ENCODE measurements at regions not wholly inside any gene's neighbourhood (a gene's known extent, or its start where the extent isn't known, plus 50 kb on each side); places are given as distances from the start of the nearest gene placed in this dataset.
A peak's percentile ranks its signal among the peaks of the same experiment; 100 is the strongest.

GRCh38 chr3:104031598-104031997 lies 1335.1 kb upstream of the ALCAM start:
- H3K4me3 ChIP-seq (ENCODE audit: extremely low read depth in 1 of 4, insufficient read depth in 2 of 4, low read depth in 3 of 4, low read length in 4 of 4), result no peak overlapping the region
- H2BK120ac ChIP-seq (replicated peaks; ENCODE audit: low read depth, low read length), result no peak overlapping the region
- H2AFZ ChIP-seq (ENCODE audit: low read length), result 0 out of 2 replicates have a peak overlapping the region, but pooled peaks have one; percentile 47
- H3K79me1 ChIP-seq (ENCODE audit: low read depth, low read length), result no peaks in the 10 kb centered on the region
- FAIRE-seq (no peak), DNase-seq (ENCODE audit: low read depth in 1 of 2, low spot score in 2 of 2) (no peak)
- H3K9me3 ChIP-seq (ENCODE audit: insufficient read depth in 2 of 2, low read depth in 1 of 2, low read length in 1 of 2), result no peaks in the 10 kb centered on the region
- H2BK15ac ChIP-seq (ENCODE audit: low read length), result no peak overlapping the region
- no peaks in the 10 kb centered on the region for H3K36me3 ChIP-seq (ENCODE audit: control insufficient read depth in 2 of 4, insufficient read depth in 4 of 4, low read length in 3 of 4)
- H3K4ac ChIP-seq (replicated peaks; ENCODE audit: insufficient read length, low read depth, low read length), result peak overlapping the region; percentile 57
- H2AK5ac ChIP-seq (ENCODE audit: low read depth, low read length), result 0 out of 2 replicates have a peak overlapping the region, but pooled peaks have one; percentile 1
- no peak overlapping the region for H3K27ac ChIP-seq (ENCODE audit: low read depth, low read length)
- H3K79me2 ChIP-seq (ENCODE audit: control insufficient read depth in 1 of 2, insufficient read depth in 2 of 2, low read length in 2 of 2), result no peaks in the 10 kb centered on the region
- peak overlapping the region; percentile 88; the same call in 1 of the 2 replicates for H2BK12ac ChIP-seq (ENCODE audit: low read depth, low read length)
- H3K23ac ChIP-seq (ENCODE audit: insufficient read length), result no peak overlapping the region
- no peak overlapping the region for H3K14ac ChIP-seq (ENCODE audit: insufficient read length)
- H3K18ac ChIP-seq (ENCODE audit: extremely low read depth, low read length), result no peak overlapping the region
- POLR2A ChIA-PET (ENCODE audit: partially characterized antibody), result no interaction called here
- peak overlapping the region; percentile 88; the same call in 1 of the 2 replicates for H2BK5ac ChIP-seq (ENCODE audit: low read depth, low read length)
- H3K4me1 ChIP-seq (replicated peaks in 1 of 4; ENCODE audit: control insufficient read depth in 3 of 4, insufficient read depth in 4 of 4, low read length in 3 of 4), result peaks cover 0 to 4% (median 1%) of the 10 kb centered on the region in 4 experiments; a peak in 1 of 7 replicates
- H4K91ac ChIP-seq (replicated peaks; ENCODE audit: insufficient read length, low read length), result peak overlapping the region; percentile 65
- H3K9ac ChIP-seq (replicated peaks in 1 of 4; ENCODE audit: extremely low read depth in 1 of 4, low read depth in 3 of 4, low read length in 3 of 4), result no peak overlapping the region
- no peaks in the 10 kb centered on the region for H3K27me3 ChIP-seq (replicated peaks in 1 of 4; ENCODE audit: control insufficient read depth in 3 of 4, extremely low read depth in 1 of 4, insufficient read depth in 3 of 4, low read length in 3 of 4)
- H3K4me2 ChIP-seq (ENCODE audit: insufficient read depth in 1 of 2, low read depth in 2 of 2, low read length in 2 of 2), result no peak overlapping the region
- no peak for TF ChIP-seq EZH2 (IDR thresholded peaks at IDR 0.05; ENCODE audit: low read depth, low read length, severe bottlenecking)
- TF ChIP-seq HDAC2 (IDR thresholded peaks at IDR 0.05; ENCODE audit: borderline replicate concordance in 1 of 2, low read depth in 2 of 2, low read length in 2 of 2), result no peak
- no peak for TF ChIP-seq BCL11A (IDR thresholded peaks at IDR 0.05; ENCODE audit: low read depth in 2 of 2, low read length in 2 of 2)
- TF ChIP-seq JUND (IDR thresholded peaks at IDR 0.05; ENCODE audit: low read length), result no peak
- TF ChIP-seq GABPA (IDR thresholded peaks at IDR 0.05; ENCODE audit: borderline replicate concordance, insufficient read depth, low read length), result no peak
- no peak for TF ChIP-seq CHD1 (IDR thresholded peaks at IDR 0.05; ENCODE audit: low read depth, low read length)
- no peak for TF ChIP-seq JUN (IDR thresholded peaks at IDR 0.05; ENCODE audit: low read depth, low read length)
- no peak for TF ChIP-seq EGR1 (IDR thresholded peaks at IDR 0.05; ENCODE audit: borderline replicate concordance, low read depth, low read length)
- TF ChIP-seq TAF7 (optimal IDR thresholded peaks at IDR 0.05; ENCODE audit: borderline replicate concordance, low read depth, low read length), result no peak
- no peak for TF ChIP-seq ATF3 (IDR thresholded peaks at IDR 0.05; ENCODE audit: insufficient read depth, low read depth, low read length)
- CTCF ChIA-PET (ENCODE audit: partially characterized antibody), result interaction anchor here (0.6 kb wide), 1 partner anchor 19 kb away, joined by 3 read pairs; no protein-coding TSS in a partner anchor
- WGBS, 2 experiments (ENCODE audit: extremely low coverage in 1 of 2, insufficient coverage in 1 of 2, insufficient read length in 1 of 2, insufficient replicate concordance in 2 of 2, low coverage in 1 of 2, low lambda C conversion rate in 2 of 2, missing lambda C conversion rate in 1 of 2), result 85% methylated on average over 1 of the region's 1 CpG; no CpG with 5 or more reads in 1 of the 2 experiments
- H4K20me1 ChIP-seq (replicated peaks in 1 of 2; ENCODE audit: control insufficient read depth in 1 of 2, insufficient read depth in 2 of 2, low read length in 2 of 2), result no peaks in the 10 kb centered on the region
- H2BK20ac ChIP-seq (ENCODE audit: low read length), result peak overlapping the region; percentile 82
- H3K56ac ChIP-seq (replicated peaks; ENCODE audit: insufficient read length, low read depth, low read length), result no peak overlapping the region
- peak overlapping the region; percentile 79; the same call in 1 of the 2 replicates for H4K8ac ChIP-seq (ENCODE audit: extremely low read depth, insufficient read depth, low read length)
- H4K5ac ChIP-seq (ENCODE audit: insufficient read length, low read depth, low read length), result no peak overlapping the region
- no peaks in the 10 kb centered on the region for H3K23me2 ChIP-seq (ENCODE audit: low read depth, low read length)
